Mucosa of descending colon (tissue), 3 donors: ENCODE measurements at regions not wholly inside any gene's neighbourhood (a gene's known extent, or its start where the extent isn't known, plus 50 kb on each side); places are given as distances from the start of the nearest gene placed in this dataset.
"Not testable (repeated sequence)": the region's sequence is repeated elsewhere in the genome, so short reads cannot be mapped to it uniquely, and the experiment has no call there.

ENCODE experiments used
- ATAC-seq: fragments of 200-7000 bp; cut with Tn5 transposase; one replicate; pipeline ENCODE4 v1.9.1; 2020; ENCODE audit warnings: mild to moderate bottlenecking, moderate library complexity
- DNase-seq, 3 donors: peaks; one replicate each; pipeline ENCODE4 v3.0.0-alpha.2; 2020
- H3K36me3 ChIP-seq: fragments of 200-600 bp; one replicate; pipeline ENCODE4 v1.8.0; 2021; ENCODE audit warnings: low read depth, mild to moderate bottlenecking
- H3K4me1 ChIP-seq: fragments of 200-600 bp; one replicate; pipeline ENCODE4 v1.8.0; 2021; ENCODE audit warnings: low read depth, mild to moderate bottlenecking
- H3K4me3 ChIP-seq: fragments of 200-600 bp; one replicate; pipeline ENCODE4 v1.8.0; 2021; ENCODE audit warnings: mild to moderate bottlenecking
- H3K9me3 ChIP-seq: fragments of 200-600 bp; one replicate; pipeline ENCODE4 v1.8.0; 2021; ENCODE audit warnings: mild to moderate bottlenecking
- CTCF ChIP-seq: fragments of 200-600 bp; IDR thresholded peaks from one replicate; pipeline ENCODE4 v1.8.0; 2022; ENCODE audit warnings: antibody characterized with exemption, mild to moderate bottlenecking
- intact Hi-C, 2 donors: fragments of 100-400 bp; cut with DNase I in 1 of 2; cut with micrococcal nuclease in 1 of 2; formaldehyde crosslinking; loops; one replicate each; pipeline versions ENCODE4 v1.11.0 to v1.11.1; 2022; cut with DNase I, micrococcal nuclease
- donor health status: DM: no; HTN: no; CAD: no; lungs with moderate emphysema.
- donor health status: DM: no; HTN: no; CAD: no.
- donor health status: DM: no; HTN: yes; CAD: no.

- intact Hi-C loops = no loop called here
- Histone ChIP-seq H3K4me1 (no peaks in the 10 kb centered on the region), H3K4me3 (no peak overlapping the region), H3K36me3 (no peaks in the 10 kb centered on the region), H3K9me3 (peaks cover 34% of the 10 kb centered on the region)
- ATAC-seq (no peak), DNase-seq (no peak)
- no peak for TF ChIP-seq CTCF
Observed at GRCh38 chr5:21030981-21031380, 1043.0 kb upstream of the CDH18 start.

GRCh38 chr5:21024966-21025365 lies 1037.0 kb upstream of the CDH18 start:
- DNase-seq (no peak), ATAC-seq (no peak)
- intact Hi-C loops = no loop called here
- Histone ChIP-seq H3K9me3 (peaks cover 35% of the 10 kb centered on the region), H3K36me3 (no peaks in the 10 kb centered on the region), H3K4me3 (no peak overlapping the region), H3K4me1 (no peaks in the 10 kb centered on the region)
- TF ChIP-seq CTCF = no peak

GRCh38 chr5:21013237-21013636 lies 1025.2 kb upstream of the CDH18 start:
- intact Hi-C loops = no loop called here

GRCh38 chr5:21007781-21008180 lies 1019.8 kb upstream of the CDH18 start:
- TF ChIP-seq CTCF = no peak
- Histone ChIP-seq H3K4me1 (no peaks in the 10 kb centered on the region), H3K36me3 (no peaks in the 10 kb centered on the region), H3K4me3 (no peak overlapping the region), H3K9me3 (peaks cover 32% of the 10 kb centered on the region)
- intact Hi-C loops = no loop called here
- no peak for DNase-seq
- no peak for ATAC-seq

More at GRCh38 chr5:21013237-21013636, 1025.2 kb upstream of the CDH18 start:
- peaks cover 35% of the 10 kb centered on the region for H3K9me3 ChIP-seq
- ATAC-seq = no peak
- no peak for DNase-seq
- no peak for TF ChIP-seq CTCF
- no peaks in the 10 kb centered on the region for H3K4me1 ChIP-seq
- H3K4me3 ChIP-seq = no peak overlapping the region
- H3K36me3 ChIP-seq = no peaks in the 10 kb centered on the region

GRCh38 chr5:20988933-20989332 lies 1000.9 kb upstream of the CDH18 start:
- H3K9me3 ChIP-seq = peaks cover 55% of the 10 kb centered on the region
- H3K4me1 ChIP-seq, H3K36me3 ChIP-seq, H3K4me3 ChIP-seq, DNase-seq, ATAC-seq, intact Hi-C loops: not testable (repeated sequence)

- Histone ChIP-seq H3K9me3 (peaks cover 55% of the 10 kb centered on the region), H3K36me3 (no peaks in the 10 kb centered on the region), H3K4me3 (no peak overlapping the region), H3K4me1 (no peaks in the 10 kb centered on the region)
- ATAC-seq (no peak), DNase-seq (no peak)
- intact Hi-C loops = no loop called here
- no peak for TF ChIP-seq CTCF
Observed at GRCh38 chr5:20985754-20986153, 997.8 kb upstream of the CDH18 start.
